ENCODE measurements at regions not wholly inside any gene's neighbourhood (a gene's known extent, or its start where the extent isn't known, plus 50 kb on each side); places are given as distances from the start of the nearest gene placed in this dataset.

DNA sequence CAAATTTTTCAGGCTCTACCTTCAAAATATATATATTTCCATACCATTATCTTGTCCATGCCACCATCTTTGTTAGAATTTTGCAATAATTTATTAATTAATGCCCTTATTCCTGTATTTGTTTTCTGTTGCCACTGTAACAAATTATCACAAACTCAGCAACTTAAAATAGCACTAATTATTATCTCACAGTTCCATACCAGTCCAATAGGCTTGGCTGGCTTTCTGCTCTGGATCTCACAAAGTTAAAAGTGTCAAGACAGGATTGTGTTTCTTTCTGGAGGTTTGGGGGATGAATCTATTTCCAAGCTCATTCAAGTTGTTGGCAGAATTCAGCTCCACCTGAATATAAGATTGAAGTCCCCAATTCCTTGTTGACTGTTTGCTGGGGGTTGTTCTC, 58.6 kb upstream of the SLC38A4 start:
- intact Hi-C loops (cut with micrococcal nuclease; ENCODE audit: unreplicated experiment): no loop called here
- Histone ChIP-seq H3K4me1 (replicated peaks; ENCODE audit: insufficient read depth) (no peaks in the 10 kb centered on the region), H3K9me2 (ENCODE audit: insufficient read depth) (no peaks in the 10 kb centered on the region), H2AFZ (no peak overlapping the region), H3K36me3 (ENCODE audit: low read depth) (no peaks in the 10 kb centered on the region), H3K27me3 (ENCODE audit: insufficient read depth, low read depth) (no peaks in the 10 kb centered on the region), H4K20me1 (ENCODE audit: insufficient read depth) (no peaks in the 10 kb centered on the region), H3K4me3 (no peak overlapping the region), H3K4me2 (no peak overlapping the region), H3K27ac (no peak overlapping the region), H3K9me3 (ENCODE audit: insufficient read depth, low read depth) (no peaks in the 10 kb centered on the region), H3K79me2 (ENCODE audit: low read depth) (no peaks in the 10 kb centered on the region), H3F3A (ENCODE audit: insufficient read depth, low read depth) (no peaks in the 10 kb centered on the region)
- POLR2A ChIA-PET (ENCODE audit: unreplicated experiment): no interaction called here
- CTCF ChIA-PET: no interaction called here
- BruUV-seq (replicated peaks): no TSS peak
- TF ChIP-seq EZH2 (IDR thresholded peaks at IDR 0.05; ENCODE audit: low read depth): no peak
- TF ChIP-seq, protein P1, sequence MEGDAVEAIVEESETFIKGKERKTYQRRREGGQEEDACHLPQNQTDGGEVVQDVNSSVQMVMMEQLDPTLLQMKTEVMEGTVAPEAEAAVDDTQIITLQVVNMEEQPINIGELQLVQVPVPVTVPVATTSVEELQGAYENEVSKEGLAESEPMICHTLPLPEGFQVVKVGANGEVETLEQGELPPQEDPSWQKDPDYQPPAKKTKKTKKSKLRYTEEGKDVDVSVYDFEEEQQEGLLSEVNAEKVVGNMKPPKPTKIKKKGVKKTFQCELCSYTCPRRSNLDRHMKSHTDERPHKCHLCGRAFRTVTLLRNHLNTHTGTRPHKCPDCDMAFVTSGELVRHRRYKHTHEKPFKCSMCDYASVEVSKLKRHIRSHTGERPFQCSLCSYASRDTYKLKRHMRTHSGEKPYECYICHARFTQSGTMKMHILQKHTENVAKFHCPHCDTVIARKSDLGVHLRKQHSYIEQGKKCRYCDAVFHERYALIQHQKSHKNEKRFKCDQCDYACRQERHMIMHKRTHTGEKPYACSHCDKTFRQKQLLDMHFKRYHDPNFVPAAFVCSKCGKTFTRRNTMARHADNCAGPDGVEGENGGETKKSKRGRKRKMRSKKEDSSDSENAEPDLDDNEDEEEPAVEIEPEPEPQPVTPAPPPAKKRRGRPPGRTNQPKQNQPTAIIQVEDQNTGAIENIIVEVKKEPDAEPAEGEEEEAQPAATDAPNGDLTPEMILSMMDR (conservative IDR thresholded peaks at IDR 0.05): no peak
- no peak for DNase-seq

DNA sequence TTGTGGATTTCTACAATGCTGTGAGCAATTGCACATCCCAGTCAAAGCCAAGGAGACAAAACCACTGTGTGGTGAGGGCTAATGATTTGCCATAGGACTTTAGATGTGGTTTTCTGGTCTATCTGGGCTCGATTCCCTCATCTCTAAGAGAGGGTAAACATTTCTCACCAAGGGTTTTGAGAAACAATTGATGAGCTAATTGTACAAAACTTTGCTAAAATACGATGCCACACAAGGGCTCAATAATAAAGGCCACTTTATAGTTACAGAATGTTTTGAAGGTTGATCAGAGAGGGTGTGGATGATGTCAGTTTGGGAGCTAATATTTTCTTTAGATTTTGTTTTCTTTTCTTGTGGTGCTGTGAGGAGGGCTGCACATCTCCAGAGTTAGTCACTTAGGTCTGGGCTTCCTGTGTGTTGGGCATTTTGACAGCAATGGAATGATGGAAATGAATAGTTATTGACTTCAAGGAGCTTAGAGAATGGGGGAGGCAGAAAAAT, 60.8 kb upstream of the SLC38A4 start:
- Histone ChIP-seq H3F3A (ENCODE audit: insufficient read depth, low read depth) (no peaks in the 10 kb centered on the region), H3K27ac (no peak overlapping the region), H3K9me2 (ENCODE audit: insufficient read depth) (no peaks in the 10 kb centered on the region), H3K9me3 (ENCODE audit: insufficient read depth, low read depth) (no peaks in the 10 kb centered on the region), H3K4me2 (no peak overlapping the region), H3K36me3 (ENCODE audit: low read depth) (no peaks in the 10 kb centered on the region), H3K4me1 (replicated peaks; ENCODE audit: insufficient read depth) (no peaks in the 10 kb centered on the region), H2AFZ (no peak overlapping the region), H3K79me2 (ENCODE audit: low read depth) (no peaks in the 10 kb centered on the region), H4K20me1 (ENCODE audit: insufficient read depth) (no peaks in the 10 kb centered on the region), H3K27me3 (ENCODE audit: insufficient read depth, low read depth) (no peaks in the 10 kb centered on the region), H3K4me3 (no peak overlapping the region)
- ChIA-PET CTCF (interaction anchor here (0.6 kb wide), 1 partner anchor 761 kb away, joined by 10 read pairs; no protein-coding TSS in a partner anchor), POLR2A (ENCODE audit: unreplicated experiment) (no interaction called here)
- intact Hi-C loops (cut with micrococcal nuclease; ENCODE audit: unreplicated experiment): no loop called here
- BruUV-seq (replicated peaks): no TSS peak
- no peak for DNase-seq
- TF ChIP-seq, protein P1 (conservative IDR thresholded peaks at IDR 0.05): no peak
- no peak for TF ChIP-seq EZH2 (IDR thresholded peaks at IDR 0.05; ENCODE audit: low read depth)

DNA sequence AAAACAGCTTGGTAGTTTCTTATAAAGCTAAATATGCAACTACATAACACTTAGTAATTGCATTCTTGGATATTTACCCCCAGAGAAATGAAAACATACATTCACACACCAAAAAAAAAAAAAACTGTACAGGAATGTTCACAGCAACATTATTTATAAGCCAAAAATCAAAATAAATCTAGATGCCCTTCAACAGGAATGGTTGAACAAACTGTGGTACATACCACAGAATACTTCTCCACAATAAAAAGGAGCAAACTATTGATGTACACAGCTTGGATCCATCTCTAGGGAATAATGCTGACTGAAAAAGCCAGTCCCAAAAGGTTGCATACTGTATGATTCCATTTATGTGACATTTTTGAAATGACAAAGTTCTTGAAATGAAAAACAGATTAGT, 62.1 kb upstream of the SLC38A4 start:
- Histone ChIP-seq H3K4me3 (no peak overlapping the region), H3K27ac (no peak overlapping the region), H4K20me1 (ENCODE audit: insufficient read depth) (no peaks in the 10 kb centered on the region), H2AFZ (no peak overlapping the region), H3K4me1 (replicated peaks; ENCODE audit: insufficient read depth) (no peaks in the 10 kb centered on the region), H3K4me2 (no peak overlapping the region), H3K79me2 (ENCODE audit: low read depth) (no peaks in the 10 kb centered on the region), H3K9me3 (ENCODE audit: insufficient read depth, low read depth) (no peaks in the 10 kb centered on the region), H3K27me3 (ENCODE audit: insufficient read depth, low read depth) (no peaks in the 10 kb centered on the region), H3K36me3 (ENCODE audit: low read depth) (no peaks in the 10 kb centered on the region), H3F3A (ENCODE audit: insufficient read depth, low read depth) (no peaks in the 10 kb centered on the region), H3K9me2 (ENCODE audit: insufficient read depth) (no peaks in the 10 kb centered on the region)
- intact Hi-C loops (cut with micrococcal nuclease; ENCODE audit: unreplicated experiment): no loop called here
- DNase-seq: no peak
- CTCF ChIA-PET: no interaction called here
- TF ChIP-seq EZH2 (IDR thresholded peaks at IDR 0.05; ENCODE audit: low read depth): no peak
- TF ChIP-seq, protein P1 (conservative IDR thresholded peaks at IDR 0.05): no peak
- POLR2A ChIA-PET (ENCODE audit: unreplicated experiment): no interaction called here
- no TSS peak for BruUV-seq (replicated peaks)
